ENCODE measurements at regions not wholly inside any gene's neighbourhood (a gene's known extent, or its start where the extent isn't known, plus 50 kb on each side); places are given as distances from the start of the nearest gene placed in this dataset.
A peak's percentile ranks its signal among the peaks of the same experiment; 100 is the strongest.
"Not testable (repeated sequence)": the region's sequence is repeated elsewhere in the genome, so short reads cannot be mapped to it uniquely, and the experiment has no call there.

- TF ChIP-seq, protein P1, sequence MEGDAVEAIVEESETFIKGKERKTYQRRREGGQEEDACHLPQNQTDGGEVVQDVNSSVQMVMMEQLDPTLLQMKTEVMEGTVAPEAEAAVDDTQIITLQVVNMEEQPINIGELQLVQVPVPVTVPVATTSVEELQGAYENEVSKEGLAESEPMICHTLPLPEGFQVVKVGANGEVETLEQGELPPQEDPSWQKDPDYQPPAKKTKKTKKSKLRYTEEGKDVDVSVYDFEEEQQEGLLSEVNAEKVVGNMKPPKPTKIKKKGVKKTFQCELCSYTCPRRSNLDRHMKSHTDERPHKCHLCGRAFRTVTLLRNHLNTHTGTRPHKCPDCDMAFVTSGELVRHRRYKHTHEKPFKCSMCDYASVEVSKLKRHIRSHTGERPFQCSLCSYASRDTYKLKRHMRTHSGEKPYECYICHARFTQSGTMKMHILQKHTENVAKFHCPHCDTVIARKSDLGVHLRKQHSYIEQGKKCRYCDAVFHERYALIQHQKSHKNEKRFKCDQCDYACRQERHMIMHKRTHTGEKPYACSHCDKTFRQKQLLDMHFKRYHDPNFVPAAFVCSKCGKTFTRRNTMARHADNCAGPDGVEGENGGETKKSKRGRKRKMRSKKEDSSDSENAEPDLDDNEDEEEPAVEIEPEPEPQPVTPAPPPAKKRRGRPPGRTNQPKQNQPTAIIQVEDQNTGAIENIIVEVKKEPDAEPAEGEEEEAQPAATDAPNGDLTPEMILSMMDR (IDR thresholded peaks at IDR 0.05; ENCODE audit: insufficient read depth, low read depth, low read length) = no peak
- no peak overlapping the region for H3K4me3 ChIP-seq (ENCODE audit: low read depth, low read length)
- DNase-seq (ENCODE audit: low read depth) = no peak
These were observed 60.6 kb upstream of the ACYP2 start for GRCh38 chr2:54054774-54055173.

DNA sequence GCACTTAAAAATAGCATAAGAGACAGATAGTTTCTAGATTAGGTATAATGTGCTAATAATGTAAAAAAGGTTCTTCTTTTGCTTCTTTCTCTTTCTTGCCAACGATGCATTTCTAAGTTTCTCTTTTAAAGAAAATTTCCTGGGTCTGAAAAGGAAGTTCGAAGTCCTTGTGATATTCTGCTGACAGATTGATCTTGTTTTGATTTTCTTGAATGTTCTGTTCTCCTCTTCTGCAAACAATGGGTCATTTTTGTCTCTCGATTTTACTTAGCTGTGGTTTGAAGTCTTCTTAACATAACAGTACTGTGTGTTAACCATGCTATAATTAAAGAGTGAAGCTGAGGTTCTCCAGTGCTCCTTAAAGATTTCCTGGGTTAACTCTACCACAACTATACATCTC is 61.1 kb upstream of the ACYP2 start:
- DNase-seq (ENCODE audit: low read depth) = no peak
- no peak overlapping the region for H3K4me3 ChIP-seq (ENCODE audit: low read depth, low read length)
- TF ChIP-seq, protein P1 (IDR thresholded peaks at IDR 0.05; ENCODE audit: insufficient read depth, low read depth, low read length) = no peak

DNA sequence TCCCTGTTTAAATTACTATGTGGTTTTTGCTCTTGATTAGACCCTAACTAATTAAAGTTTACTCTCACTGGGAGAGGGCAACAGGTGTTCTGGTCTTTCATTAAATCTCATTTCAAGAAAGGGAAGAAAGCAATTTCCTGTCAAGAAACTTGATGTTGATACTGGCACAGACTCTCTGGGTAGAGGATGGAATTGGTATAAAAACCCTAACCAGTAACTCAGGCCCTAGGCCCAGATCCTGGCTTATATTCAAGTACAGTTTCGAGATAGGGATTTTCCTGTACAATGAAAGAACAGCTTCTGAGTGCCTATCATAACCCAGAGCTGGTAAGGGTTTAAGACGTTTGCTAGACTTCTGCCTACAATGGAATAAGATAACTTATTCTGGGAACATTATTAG is 61.6 kb upstream of the ACYP2 start:
- no peak overlapping the region for H3K4me3 ChIP-seq (ENCODE audit: low read depth, low read length)
- TF ChIP-seq, protein P1 (IDR thresholded peaks at IDR 0.05; ENCODE audit: insufficient read depth, low read depth, low read length) = no peak

GRCh38 chr2:54052825-54053718 is 62.3 kb upstream of the ACYP2 start:
- H3K4me3 ChIP-seq (ENCODE audit: low read depth, low read length) = no peak overlapping the region
- TF ChIP-seq, protein P1 (IDR thresholded peaks at IDR 0.05; ENCODE audit: insufficient read depth, low read depth, low read length) = peak; percentile 32
- DNase-seq (ENCODE audit: low read depth) = no peak

More for the DNA sequence above, 61.6 kb upstream of the ACYP2 start:
- DNase-seq (ENCODE audit: low read depth) = no peak

DNA sequence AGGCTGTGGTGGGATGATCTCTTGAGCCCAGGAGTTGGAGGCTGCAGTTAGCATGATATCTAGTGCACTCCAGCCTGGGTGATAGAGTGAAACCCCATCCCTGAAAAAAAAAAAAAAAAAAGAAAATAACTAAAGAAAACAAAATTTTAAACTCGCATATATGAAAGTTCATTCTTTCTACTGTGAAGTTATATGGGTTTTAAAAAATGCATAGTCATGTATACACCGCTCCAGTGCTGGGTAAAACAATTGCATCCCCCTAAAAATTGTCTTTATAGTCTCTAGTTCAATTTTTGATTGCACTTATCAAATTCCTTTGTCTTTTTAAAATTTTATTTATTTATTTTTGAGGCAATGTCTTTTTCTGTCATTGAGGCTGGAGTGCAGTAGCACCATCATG is 65.0 kb upstream of the ACYP2 start:
- H3K4me3 ChIP-seq (ENCODE audit: low read depth, low read length) = no peak overlapping the region
- TF ChIP-seq, protein P1 (IDR thresholded peaks at IDR 0.05; ENCODE audit: insufficient read depth, low read depth, low read length) = no peak
- no peak for DNase-seq (ENCODE audit: low read depth)

DNA sequence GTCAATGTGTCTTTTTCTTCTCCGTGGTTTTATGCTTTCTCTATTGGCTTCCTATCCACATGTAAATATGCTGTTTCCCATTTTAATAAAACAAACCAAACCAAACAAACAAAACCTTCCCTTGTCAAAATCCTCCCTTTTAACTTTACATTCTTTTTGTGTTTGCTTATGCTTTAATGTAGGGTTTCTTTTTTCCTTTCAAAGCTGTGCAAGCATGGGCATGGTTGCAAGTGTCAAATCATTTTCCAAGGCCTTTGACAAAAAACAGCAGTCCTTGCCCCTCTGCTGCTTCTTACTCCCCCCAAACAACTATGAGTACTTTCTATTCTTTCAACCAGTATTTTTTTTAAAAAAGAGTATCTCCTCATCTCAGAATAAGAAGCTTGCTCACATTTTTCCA is 66.0 kb upstream of the ACYP2 start:
- no peak overlapping the region for H3K4me3 ChIP-seq (ENCODE audit: low read depth, low read length)
- DNase-seq (ENCODE audit: low read depth) = no peak
- TF ChIP-seq, protein P1 (IDR thresholded peaks at IDR 0.05; ENCODE audit: insufficient read depth, low read depth, low read length) = no peak

GRCh38 chr2:54048896-54049295 is 66.5 kb upstream of the ACYP2 start:
- not testable (repeated sequence) for H3K4me3 ChIP-seq (ENCODE audit: low read depth, low read length); DNase-seq (ENCODE audit: low read depth)
